Endodermal cell (in vitro differentiated cells): ENCODE measurements at regions not wholly inside any gene's neighbourhood (a gene's known extent, or its start where the extent isn't known, plus 50 kb on each side); places are given as distances from the start of the nearest gene placed in this dataset.

Source experiments
- DNase-seq: peaks from one replicate; pipeline ENCODE4 v3.0.0-alpha.2; 2017
- H3K27ac ChIP-seq: 2 replicates; pipeline ENCODE4 v1.5.1; 2013; ENCODE audit warnings: mild to moderate bottlenecking, low read depth, low read length, moderate library complexity
- H3K27me3 ChIP-seq: 2 replicates; pipeline ENCODE4 v1.6.1; 2013; ENCODE audit warnings: mild to moderate bottlenecking, low read length, moderate library complexity; ENCODE audit not compliant: insufficient read depth, control insufficient read depth, poor library complexity, severe bottlenecking
- H3K36me3 ChIP-seq: 2 replicates; pipeline ENCODE4 v1.7.0; 2013; ENCODE audit warnings: mild to moderate bottlenecking, low read length, moderate library complexity; ENCODE audit not compliant: control insufficient read depth, insufficient read depth
- H3K4me1 ChIP-seq: one replicate; pipeline ENCODE4 v1.7.0; 2013; ENCODE audit warnings: low read length; ENCODE audit not compliant: control insufficient read depth, insufficient read depth
- H3K4me3 ChIP-seq: 2 replicates; pipeline ENCODE4 v1.5.1; 2013; ENCODE audit warnings: mild to moderate bottlenecking, low read length, moderate library complexity
- H3K9ac ChIP-seq: 2 replicates; pipeline ENCODE4 v1.6.1; 2013; ENCODE audit warnings: mild to moderate bottlenecking, low read length, moderate library complexity; ENCODE audit not compliant: poor library complexity, severe bottlenecking; ENCODE audit errors: extremely low read depth
- H3K9me3 ChIP-seq: 2 replicates; pipeline ENCODE4 v1.6.1; 2013; ENCODE audit warnings: mild to moderate bottlenecking, low read length, moderate library complexity; ENCODE audit not compliant: control insufficient read depth
- H3K27ac Mint-ChIP-seq: 2 replicates; pipeline ENCODE4 v1.8.0; 2020; ENCODE audit warnings: mixed read lengths
- H3K27me3 Mint-ChIP-seq: 2 replicates; pipeline ENCODE4 v1.8.0; 2021; ENCODE audit warnings: mild to moderate bottlenecking, mixed read lengths; ENCODE audit not compliant: insufficient read depth
- H3K36me3 Mint-ChIP-seq: 2 replicates; pipeline ENCODE4 v1.8.0; 2020; ENCODE audit warnings: low read depth, mixed read lengths
- H3K4me1 Mint-ChIP-seq: 2 replicates; pipeline ENCODE4 v1.8.0; 2020; ENCODE audit warnings: mixed read lengths
- H3K4me3 Mint-ChIP-seq: 2 replicates; pipeline ENCODE4 v1.8.0; 2020; ENCODE audit warnings: mild to moderate bottlenecking, moderate library complexity, mixed read lengths
- H3K9me3 Mint-ChIP-seq: 2 replicates; pipeline ENCODE4 v1.8.0; 2020; ENCODE audit warnings: mild to moderate bottlenecking, mixed read lengths
- CTCF ChIP-seq: fragments of 200-600 bp; sonication (generic); conservative IDR thresholded peaks from 2 replicates; pipeline ENCODE4 v1.5.0; 2021; ENCODE audit warnings: antibody characterized with exemption, mild to moderate bottlenecking
- WGBS, 2 experiments: methylation state at CpG; one replicate each; pipeline versions ENCODE4 v1.1.5 to v1.1.7; 2013; ENCODE audit warnings: missing lambda C conversion rate in 2 of 2, mixed read lengths in 1 of 2; ENCODE audit not compliant: insufficient coverage in 1 of 2, insufficient read length in 1 of 2; 5-methylcytosine and 5-hydroxymethylcytosine counted together

GRCh38 chr3:153830552-153830951 lies 290.6 kb upstream of the ARHGEF26 start:
- no peak overlapping the region for H3K4me3 Mint-ChIP-seq
- no peak for TF ChIP-seq CTCF
- DNase-seq, result no peak
- 86 to 90% methylated on average over 1 of the region's 1 CpG for WGBS, 2 experiments
- peaks cover 4% of the 10 kb centered on the region for H3K27me3 Mint-ChIP-seq
- no peak overlapping the region for H3K27ac Mint-ChIP-seq
- peaks cover 22% of the 10 kb centered on the region for H3K9me3 Mint-ChIP-seq
- H3K9me3 ChIP-seq, result no peaks in the 10 kb centered on the region
- no peak overlapping the region for H3K27ac ChIP-seq
- no peak overlapping the region for H3K9ac ChIP-seq
- H3K36me3 Mint-ChIP-seq, result no peaks in the 10 kb centered on the region
- H3K4me1 Mint-ChIP-seq, result no peaks in the 10 kb centered on the region
- no peak overlapping the region for H3K4me3 ChIP-seq
- no peaks in the 10 kb centered on the region for H3K36me3 ChIP-seq
- H3K4me1 ChIP-seq, result no peaks in the 10 kb centered on the region
- H3K27me3 ChIP-seq, result no peaks in the 10 kb centered on the region

DNA sequence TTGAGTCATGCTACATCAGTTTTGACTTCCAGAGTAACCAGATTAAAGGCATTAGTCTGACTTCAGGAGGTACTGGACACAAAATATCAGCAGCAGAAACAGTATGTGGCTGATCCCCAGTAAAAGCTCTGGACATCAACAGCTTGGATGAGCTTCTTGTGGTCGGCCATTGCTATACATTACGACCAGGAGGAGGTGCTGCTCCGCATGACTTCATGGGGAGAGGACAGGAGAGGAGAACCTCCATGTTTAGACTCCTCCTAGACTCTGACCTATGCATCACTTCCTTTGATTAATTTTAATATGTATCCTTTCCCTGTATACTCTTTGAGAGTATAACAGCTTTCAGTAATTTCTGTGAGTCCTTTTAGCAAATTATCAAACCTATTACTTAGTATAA lies 285.6 kb upstream of the ARHGEF26 start:
- no peaks in the 10 kb centered on the region for H3K4me1 Mint-ChIP-seq
- no peak overlapping the region for H3K4me3 Mint-ChIP-seq
- H3K36me3 Mint-ChIP-seq, result no peaks in the 10 kb centered on the region
- H3K9me3 Mint-ChIP-seq, result no peaks in the 10 kb centered on the region
- no peaks in the 10 kb centered on the region for H3K27me3 ChIP-seq
- TF ChIP-seq CTCF, result peak; percentile 64
- H3K27me3 Mint-ChIP-seq, result no peaks in the 10 kb centered on the region
- no peak overlapping the region for H3K4me3 ChIP-seq
- no peak overlapping the region for H3K27ac ChIP-seq
- WGBS, 2 experiments, result 86 to 89% methylated on average over 2 to 3 of the region's 3 CpGs
- H3K4me1 ChIP-seq, result no peaks in the 10 kb centered on the region
- H3K27ac Mint-ChIP-seq, result no peak overlapping the region
- no peaks in the 10 kb centered on the region for H3K9me3 ChIP-seq
- H3K36me3 ChIP-seq, result no peaks in the 10 kb centered on the region
- H3K9ac ChIP-seq, result no peak overlapping the region
- DNase-seq, result peak; percentile 65

DNA sequence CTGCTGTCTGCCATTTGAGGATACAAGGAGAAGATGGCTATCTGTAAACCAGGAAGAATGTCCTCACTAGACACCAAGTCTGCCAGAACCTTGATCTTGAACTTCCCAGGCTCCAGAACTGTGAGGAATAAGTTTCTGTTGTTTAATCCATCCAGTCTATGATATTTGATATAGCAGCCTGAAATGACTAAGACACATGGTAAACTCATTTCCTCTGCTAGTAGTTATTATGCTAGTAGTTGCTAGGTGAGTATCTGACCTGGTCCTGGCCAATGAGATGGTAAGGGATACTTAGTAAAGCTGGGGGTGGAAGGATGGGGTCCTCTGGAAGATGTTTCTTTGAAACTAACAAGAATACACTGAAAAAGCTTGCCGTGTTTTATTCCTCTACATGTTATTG lies 280.7 kb upstream of the ARHGEF26 start:
- 100% methylated on average over 1 of the region's 1 CpG; no CpG with 5 or more reads in 1 of the 2 experiments for WGBS, 2 experiments
- H3K4me1 Mint-ChIP-seq, result no peaks in the 10 kb centered on the region

More for the DNA sequence above, 280.7 kb upstream of the ARHGEF26 start:
- Histone ChIP-seq H3K9ac (no peak overlapping the region), H3K4me1 (no peaks in the 10 kb centered on the region), H3K36me3 (no peaks in the 10 kb centered on the region), H3K27ac (no peak overlapping the region), H3K4me3 (no peak overlapping the region), H3K27me3 (no peaks in the 10 kb centered on the region), H3K9me3 (no peaks in the 10 kb centered on the region)
- DNase-seq, result no peak
- H3K9me3 Mint-ChIP-seq, result no peaks in the 10 kb centered on the region
- no peaks in the 10 kb centered on the region for H3K36me3 Mint-ChIP-seq
- H3K27ac Mint-ChIP-seq, result no peak overlapping the region
- TF ChIP-seq CTCF, result no peak
- H3K27me3 Mint-ChIP-seq, result no peaks in the 10 kb centered on the region
- no peak overlapping the region for H3K4me3 Mint-ChIP-seq
